ENCODE measurements at regions not wholly inside any gene's neighbourhood (a gene's known extent, or its start where the extent isn't known, plus 50 kb on each side); places are given as distances from the start of the nearest gene placed in this dataset.

GRCh38 chr5:87188391-87188790, 79.3 kb upstream of the RASA1 start:
- intact Hi-C loops (cut with micrococcal nuclease; ENCODE audit: unreplicated experiment) = no loop called here
- ChIA-PET POLR2A (no interaction called here), CTCF (no interaction called here)
- Histone ChIP-seq H3K9me3 (ENCODE audit: control insufficient read depth, insufficient read depth, low read depth, low read length) (no peaks in the 10 kb centered on the region), H3K27me3 (ENCODE audit: control insufficient read depth, insufficient read depth, low read length) (no peaks in the 10 kb centered on the region), H3K27ac (ENCODE audit: low read length) (no peak overlapping the region), H3K36me3 (ENCODE audit: control insufficient read depth, insufficient read depth, low read length) (no peaks in the 10 kb centered on the region), H3K4me3 (ENCODE audit: low read depth in 2 of 2, low read length in 2 of 2) (no peak overlapping the region), H3K4me1 (ENCODE audit: control insufficient read depth, insufficient read depth, low read length) (no peaks in the 10 kb centered on the region)
- TF ChIP-seq REST (IDR thresholded peaks at IDR 0.05; ENCODE audit: insufficient read depth in 1 of 2, low read depth in 2 of 2, low read length in 1 of 2) = no peak
- no peak for TF ChIP-seq TCF7L2 (IDR thresholded peaks at IDR 0.05; ENCODE audit: low read depth, low read length)
- TF ChIP-seq POLR2AphosphoS5 (IDR thresholded peaks at IDR 0.05; ENCODE audit: low read depth, low read length) = no peak
- TF ChIP-seq CTCF (IDR thresholded peaks at IDR 0.05) = no peak
- TF ChIP-seq SIN3A (IDR thresholded peaks at IDR 0.05; ENCODE audit: borderline replicate concordance, insufficient read depth, low read depth, low read length) = no peak
- ATAC-seq (no peak), DNase-seq (ENCODE audit: low read depth, low spot score) (no peak)
- no TSS peak for BruUV-seq (replicated peaks)
- in situ Hi-C loops (cut with HindIII; ENCODE audit: low pct_unique_long_range_greater_than_20kb, low sequenced_read_pairs) = no loop called here

- DNase-seq (ENCODE audit: low read depth, low spot score) (no peak), ATAC-seq (no peak)
- Histone ChIP-seq H3K4me3 (ENCODE audit: low read depth in 2 of 2, low read length in 2 of 2) (no peak overlapping the region), H3K27me3 (ENCODE audit: control insufficient read depth, insufficient read depth, low read length) (no peaks in the 10 kb centered on the region), H3K4me1 (ENCODE audit: control insufficient read depth, insufficient read depth, low read length) (no peaks in the 10 kb centered on the region), H3K27ac (ENCODE audit: low read length) (no peak overlapping the region), H3K9me3 (ENCODE audit: control insufficient read depth, insufficient read depth, low read depth, low read length) (no peaks in the 10 kb centered on the region), H3K36me3 (ENCODE audit: control insufficient read depth, insufficient read depth, low read length) (no peaks in the 10 kb centered on the region)
- ChIA-PET CTCF (no interaction called here), POLR2A (no interaction called here)
- in situ Hi-C loops (cut with HindIII; ENCODE audit: low pct_unique_long_range_greater_than_20kb, low sequenced_read_pairs) = no loop called here
- intact Hi-C loops (cut with micrococcal nuclease; ENCODE audit: unreplicated experiment) = no loop called here
- TF ChIP-seq POLR2AphosphoS5 (IDR thresholded peaks at IDR 0.05; ENCODE audit: low read depth, low read length) = no peak
- no peak for TF ChIP-seq SIN3A (IDR thresholded peaks at IDR 0.05; ENCODE audit: borderline replicate concordance, insufficient read depth, low read depth, low read length)
- no peak for TF ChIP-seq CTCF (IDR thresholded peaks at IDR 0.05)
- TF ChIP-seq REST (IDR thresholded peaks at IDR 0.05; ENCODE audit: insufficient read depth in 1 of 2, low read depth in 2 of 2, low read length in 1 of 2) = no peak
- no peak for TF ChIP-seq TCF7L2 (IDR thresholded peaks at IDR 0.05; ENCODE audit: low read depth, low read length)
- no TSS peak for BruUV-seq (replicated peaks)
These were observed 77.6 kb upstream of the RASA1 start for GRCh38 chr5:87190041-87190440.
